ENCODE measurements at regions not wholly inside any gene's neighbourhood (a gene's known extent, or its start where the extent isn't known, plus 50 kb on each side); places are given as distances from the start of the nearest gene placed in this dataset.

DNA sequence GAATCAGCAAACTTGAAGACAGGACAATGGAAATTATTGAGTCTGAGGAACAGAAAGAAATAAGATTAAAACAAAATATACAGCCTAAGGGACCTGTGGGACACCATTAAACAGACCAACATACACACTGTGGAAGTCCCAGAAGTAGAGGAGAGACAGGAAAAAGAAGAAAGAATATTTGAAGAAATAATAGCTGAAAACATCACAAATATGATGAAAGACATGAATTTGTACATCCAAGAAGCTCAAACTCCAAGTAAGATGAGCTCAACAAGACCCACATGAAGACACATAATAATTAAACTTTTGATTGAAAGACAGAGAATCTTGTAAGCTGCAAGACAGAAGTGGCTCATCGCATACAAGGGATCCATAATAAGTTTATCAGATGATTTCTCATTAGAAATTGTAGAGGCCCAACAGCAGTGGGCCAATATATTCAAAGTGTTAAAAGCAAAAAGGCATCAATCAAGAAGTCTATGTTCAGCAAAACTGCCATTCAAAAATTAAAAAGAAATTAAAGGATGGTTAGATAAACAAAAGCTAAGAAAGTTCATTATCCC is 311.3 kb upstream of the ADGRL2 start:
- DNase-seq (ENCODE audit: low spot score) = no peak

- DNase-seq (ENCODE audit: low spot score) = no peak
Observed at GRCh38 chr1:81484284-81484683, 316.4 kb upstream of the ADGRL2 start.

DNA sequence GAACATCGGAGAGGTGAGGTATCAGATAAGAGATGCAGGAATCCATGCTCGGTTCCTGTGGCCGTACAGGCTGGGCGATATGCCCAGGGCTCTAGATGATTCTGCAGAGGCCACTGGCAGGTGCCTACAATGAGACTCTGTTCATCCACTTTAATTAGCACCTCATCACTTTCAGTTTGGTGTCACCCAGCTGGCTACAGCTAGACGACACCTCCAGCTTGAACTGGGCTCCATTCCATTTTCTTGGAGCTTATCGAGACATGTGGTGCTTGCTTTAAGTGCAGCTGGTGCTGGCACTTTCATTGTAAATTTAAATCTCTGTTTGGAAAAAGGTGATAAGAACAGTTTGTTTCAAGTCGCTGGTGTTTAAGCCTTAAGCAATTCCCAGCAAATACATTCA is 322.5 kb upstream of the ADGRL2 start:
- DNase-seq (ENCODE audit: low spot score) = no peak

GRCh38 chr1:81477710-81478109 is 323.0 kb upstream of the ADGRL2 start:
- peak; percentile 14 for DNase-seq (ENCODE audit: low spot score)

GRCh38 chr1:81472387-81472786 is 328.3 kb upstream of the ADGRL2 start:
- DNase-seq (ENCODE audit: low spot score) = no peak

GRCh38 chr1:81471255-81471654 is 329.5 kb upstream of the ADGRL2 start:
- no peak for DNase-seq (ENCODE audit: low spot score)

- no peak for DNase-seq (ENCODE audit: low spot score)
Observed at GRCh38 chr1:81470275-81470674, 330.5 kb upstream of the ADGRL2 start.

- no peak for DNase-seq (ENCODE audit: low spot score)
Observed at GRCh38 chr1:81467383-81467782, 333.4 kb upstream of the ADGRL2 start.

GRCh38 chr1:81466961-81467360 is 333.8 kb upstream of the ADGRL2 start:
- DNase-seq (ENCODE audit: low spot score) = no peak

GRCh38 chr1:81463936-81464837 is 336.5 kb upstream of the ADGRL2 start:
- DNase-seq (ENCODE audit: low spot score) = no peak

DNA sequence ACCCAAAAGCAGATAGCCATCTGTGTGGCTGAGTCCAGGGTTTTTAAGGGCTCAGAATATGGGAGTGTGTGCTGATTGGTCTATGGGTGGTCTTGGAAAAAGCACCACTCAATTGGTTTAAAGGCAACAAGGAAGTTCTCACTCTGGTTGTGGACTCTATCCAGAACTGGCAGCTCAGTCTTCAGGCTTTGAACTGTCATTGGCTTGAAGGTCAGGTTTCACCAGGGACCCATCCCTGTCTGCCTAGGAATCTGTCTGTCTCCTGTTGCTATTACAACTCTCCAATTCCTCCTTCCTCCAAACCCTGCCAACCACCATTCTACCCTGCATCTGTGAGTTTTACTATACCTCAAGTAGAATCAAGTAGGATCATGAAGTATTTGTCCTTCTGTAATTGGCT is 341.7 kb upstream of the ADGRL2 start:
- DNase-seq (ENCODE audit: low spot score) = no peak

DNA sequence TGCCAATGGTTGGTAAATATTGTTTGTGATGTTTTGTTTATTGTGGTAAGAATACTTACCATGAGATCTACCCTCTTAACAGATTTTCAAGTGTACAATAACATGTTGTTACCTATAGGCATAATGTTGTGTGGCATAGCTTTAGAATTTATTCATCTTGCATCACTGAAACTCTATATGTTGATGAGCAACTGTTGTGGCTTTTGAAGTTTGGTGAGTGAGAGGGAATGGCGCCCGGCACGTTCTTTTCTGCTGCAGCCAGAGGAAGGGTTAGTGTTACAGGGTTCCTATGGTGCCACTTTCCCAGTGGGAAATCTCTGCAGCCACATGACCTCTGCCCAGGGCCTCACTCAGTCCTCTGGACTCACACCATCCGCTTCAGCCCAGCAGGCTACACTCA is 342.5 kb upstream of the ADGRL2 start:
- no peak for DNase-seq (ENCODE audit: low spot score)

DNA sequence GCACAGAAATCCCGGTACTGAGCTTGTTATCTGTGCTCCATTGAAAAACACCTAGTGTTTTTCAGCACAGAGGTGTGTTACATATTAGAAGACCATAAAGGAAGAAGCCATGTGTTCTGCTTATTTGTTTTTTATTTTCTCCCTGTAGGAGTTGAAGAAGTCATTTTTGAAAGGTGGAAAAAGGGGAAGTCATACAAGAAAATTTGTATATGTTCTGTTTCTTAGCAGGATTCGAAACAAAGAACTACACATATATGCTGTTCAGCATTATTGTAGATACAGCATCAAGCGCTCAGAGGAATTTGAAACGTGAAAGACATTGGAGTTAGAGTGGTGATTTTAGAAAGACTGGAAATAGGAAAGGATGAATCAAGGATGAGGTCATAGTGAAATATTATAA is 345.3 kb upstream of the ADGRL2 start:
- DNase-seq (ENCODE audit: low spot score) = no peak

DNA sequence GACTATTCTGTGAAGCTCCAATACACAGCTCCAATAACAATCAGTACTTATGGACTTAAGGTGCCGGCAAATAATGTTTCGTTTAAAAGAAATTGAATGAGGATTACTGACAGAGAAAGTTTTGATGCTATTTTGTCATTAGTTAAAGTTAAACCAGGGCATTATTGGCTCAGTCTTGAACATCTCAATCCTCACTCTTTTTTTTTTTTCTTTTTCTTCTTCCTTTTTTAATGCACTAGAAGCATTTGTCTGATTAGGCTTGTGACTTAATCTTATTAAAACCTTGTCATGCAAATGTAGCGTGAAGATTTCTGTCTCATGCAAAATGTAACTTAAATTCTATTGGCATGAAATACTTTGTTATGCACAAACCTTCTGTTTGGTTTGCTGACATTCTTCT is 346.8 kb upstream of the ADGRL2 start:
- DNase-seq (ENCODE audit: low spot score) = no peak

GRCh38 chr1:81453367-81453703 is 347.4 kb upstream of the ADGRL2 start:
- no peak for DNase-seq (ENCODE audit: low spot score)

GRCh38 chr1:81452693-81453366 is 347.9 kb upstream of the ADGRL2 start:
- no peak for DNase-seq (ENCODE audit: low spot score)

- DNase-seq (ENCODE audit: low spot score) = no peak
Observed at GRCh38 chr1:81449786-81450185, 350.9 kb upstream of the ADGRL2 start.

DNA sequence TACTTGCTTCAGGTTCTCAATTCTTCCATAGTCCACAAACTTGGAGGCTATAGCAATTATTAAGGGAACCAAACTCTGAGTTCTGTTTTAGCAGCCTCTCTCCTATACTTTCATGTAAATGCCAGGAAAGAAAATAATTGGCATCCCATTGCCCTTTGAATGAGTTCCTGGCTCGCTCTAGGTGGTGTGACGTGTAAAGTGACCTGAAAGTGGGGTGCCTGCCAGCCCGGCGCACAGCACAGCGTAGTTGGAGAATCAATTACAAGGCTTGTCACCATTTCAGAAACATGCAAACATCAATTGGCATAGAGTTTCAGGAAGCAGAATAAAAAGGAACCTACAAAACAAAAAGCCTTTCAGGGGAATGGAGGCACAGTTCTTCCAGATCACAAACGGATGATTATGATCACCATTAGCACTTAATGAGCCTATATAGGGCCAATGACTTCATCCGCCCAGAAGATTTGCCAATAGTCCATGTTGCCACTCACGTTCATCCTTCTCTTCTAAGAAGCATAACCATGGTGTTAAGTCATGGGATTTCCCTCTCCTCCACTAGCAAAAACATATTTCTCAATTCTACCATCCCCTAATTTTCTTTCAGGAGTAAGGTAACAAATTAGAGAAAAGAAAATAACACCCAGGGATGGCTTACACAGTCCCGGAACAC is 354.6 kb upstream of the ADGRL2 start:
- no peak for DNase-seq (ENCODE audit: low spot score)

DNA sequence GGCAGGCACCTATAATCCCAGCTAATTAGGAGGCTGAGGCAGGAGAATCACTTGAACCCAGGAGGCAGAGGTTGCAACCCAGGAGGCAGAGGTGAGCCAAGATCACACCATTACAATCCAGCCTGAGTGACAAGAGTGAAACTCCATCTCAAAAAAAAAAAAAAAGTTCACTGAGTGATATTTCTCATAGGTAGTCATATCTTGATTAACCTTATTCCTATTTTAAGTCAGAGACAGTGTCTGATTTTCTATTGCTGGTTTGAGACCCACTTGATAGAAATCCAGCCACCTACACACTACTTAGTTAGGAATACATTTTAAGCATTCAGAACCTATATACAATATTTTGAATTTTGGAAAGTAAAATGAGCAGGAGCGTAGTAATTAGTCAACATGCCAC is 357.4 kb upstream of the ADGRL2 start:
- DNase-seq (ENCODE audit: low spot score) = no peak

- DNase-seq (ENCODE audit: low spot score) = no peak
Observed at GRCh38 chr1:81439046-81439823, 361.5 kb upstream of the ADGRL2 start.

DNA sequence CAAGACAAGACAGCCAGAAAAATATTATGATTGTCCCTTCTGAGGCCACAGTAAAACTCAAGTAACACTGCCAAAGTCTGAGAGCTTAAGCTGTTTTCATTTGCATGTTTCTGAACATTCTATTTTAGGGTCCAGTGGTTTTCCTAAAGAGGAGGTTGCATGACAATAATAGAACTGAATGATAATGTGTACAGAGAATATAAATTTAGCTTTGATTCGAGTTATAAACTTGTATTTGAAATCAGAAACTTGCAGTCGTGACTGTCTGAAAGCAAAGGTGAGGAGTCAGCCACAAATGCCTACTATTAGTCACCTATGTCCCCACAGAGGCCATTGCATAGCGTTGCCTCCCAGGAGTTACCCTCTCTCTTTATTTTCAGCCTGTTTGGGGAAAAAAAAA is 363.1 kb upstream of the ADGRL2 start:
- DNase-seq (ENCODE audit: low spot score) = no peak

- DNase-seq (ENCODE audit: low spot score) = no peak
Observed at GRCh38 chr1:81437213-81437612, 363.5 kb upstream of the ADGRL2 start.
